HS-27A (cell line): ENCODE measurements at regions not wholly inside any gene's neighbourhood (a gene's known extent, or its start where the extent isn't known, plus 50 kb on each side); places are given as distances from the start of the nearest gene placed in this dataset.
A peak's percentile ranks its signal among the peaks of the same experiment; 100 is the strongest.

ENCODE experiments used
- DNase-seq: peaks from one replicate; pipeline ENCODE4 v3.0.0-alpha.2; 2012; ENCODE audit warnings: low read depth, missing footprints

GRCh38 chr2:150653351-150653750 is 165.9 kb upstream of the RND3 start:
- no peak for DNase-seq

DNA sequence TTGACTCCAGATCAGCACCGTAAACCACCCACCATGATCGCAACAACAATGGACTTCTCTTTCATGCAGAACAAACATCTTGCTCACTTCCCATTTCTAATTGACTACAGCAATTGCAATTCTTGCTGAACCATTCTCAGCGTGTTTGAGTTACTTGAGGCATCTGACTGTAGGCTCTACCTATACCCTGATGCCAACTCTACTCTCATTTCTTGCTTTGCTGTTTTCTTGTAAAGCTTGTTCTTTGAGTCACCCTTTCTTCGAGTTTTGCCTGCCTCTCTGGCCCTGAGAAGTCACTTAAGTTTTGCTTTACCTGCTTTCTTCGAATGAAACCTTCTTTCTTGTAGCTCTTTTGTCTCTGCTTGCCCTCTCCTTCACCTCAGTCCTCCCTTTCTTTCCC is 160.5 kb upstream of the RND3 start:
- no peak for DNase-seq

GRCh38 chr2:150646746-150647145 is 159.3 kb upstream of the RND3 start:
- DNase-seq = no peak

- peak; percentile 74 for DNase-seq
Measured at GRCh38 chr2:150644298-150645067, 157.0 kb upstream of the RND3 start.

DNA sequence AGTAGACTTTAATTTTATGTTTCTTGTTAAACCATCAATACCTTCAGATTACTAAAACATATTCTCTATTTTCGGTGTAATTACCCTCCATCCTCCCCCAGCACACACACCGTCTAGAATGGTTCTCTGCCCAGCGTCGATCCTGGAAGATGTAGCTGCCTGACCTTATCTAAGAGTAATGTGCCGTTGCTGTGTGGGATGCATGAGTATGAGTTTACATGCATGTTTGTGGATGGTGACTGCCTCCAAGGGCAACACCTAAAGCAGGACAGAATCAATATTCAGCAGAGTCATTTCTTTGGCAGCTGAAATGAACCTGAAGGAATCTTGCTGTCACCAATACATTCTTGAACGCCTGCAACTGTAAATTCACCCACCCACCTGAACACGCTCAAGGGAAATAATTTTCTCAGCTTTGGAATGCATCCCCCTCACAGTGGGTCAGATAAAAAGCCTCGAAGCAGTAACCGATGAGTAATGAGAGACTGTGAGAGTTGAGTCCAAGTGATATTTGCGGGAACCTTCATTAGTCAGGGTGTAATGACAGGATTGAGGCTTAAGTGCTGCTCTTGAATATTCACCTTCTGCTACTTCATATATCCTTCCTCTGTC is 155.8 kb upstream of the RND3 start:
- no peak for DNase-seq

- no peak for DNase-seq
Measured at GRCh38 chr2:150640039-150640438, 152.6 kb upstream of the RND3 start.

- no peak for DNase-seq
Measured at GRCh38 chr2:150639383-150639782, 151.9 kb upstream of the RND3 start.

GRCh38 chr2:150631236-150631821 is 143.9 kb upstream of the RND3 start:
- no peak for DNase-seq

GRCh38 chr2:150630587-150631235 is 143.2 kb upstream of the RND3 start:
- no peak for DNase-seq

- no peak for DNase-seq
Measured at GRCh38 chr2:150627526-150627925, 140.1 kb upstream of the RND3 start.

GRCh38 chr2:150626934-150627411 is 139.5 kb upstream of the RND3 start:
- no peak for DNase-seq

DNA sequence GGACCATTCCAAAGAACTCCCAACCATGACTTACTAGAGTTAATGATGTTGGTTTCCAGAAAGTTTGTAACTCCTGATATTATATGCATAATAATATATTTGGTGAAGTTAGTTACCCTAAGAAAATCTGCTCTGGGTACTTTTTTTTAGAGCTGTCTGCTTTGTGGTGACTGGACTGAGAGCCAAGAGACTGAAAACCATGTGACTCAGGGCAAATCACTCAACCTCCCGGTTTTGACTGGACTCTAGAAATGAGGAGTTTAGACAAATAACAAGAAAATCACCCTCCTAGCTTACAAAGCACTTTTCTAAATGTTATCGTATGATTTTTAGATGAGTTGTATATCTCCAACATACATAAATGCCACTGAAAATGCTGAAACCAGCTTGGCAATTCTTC is 138.3 kb upstream of the RND3 start:
- DNase-seq = no peak

- no peak for DNase-seq
Measured at GRCh38 chr2:150625303-150625702, 137.8 kb upstream of the RND3 start.

- DNase-seq = no peak
Measured at GRCh38 chr2:150624001-150624401, 136.5 kb upstream of the RND3 start.

DNA sequence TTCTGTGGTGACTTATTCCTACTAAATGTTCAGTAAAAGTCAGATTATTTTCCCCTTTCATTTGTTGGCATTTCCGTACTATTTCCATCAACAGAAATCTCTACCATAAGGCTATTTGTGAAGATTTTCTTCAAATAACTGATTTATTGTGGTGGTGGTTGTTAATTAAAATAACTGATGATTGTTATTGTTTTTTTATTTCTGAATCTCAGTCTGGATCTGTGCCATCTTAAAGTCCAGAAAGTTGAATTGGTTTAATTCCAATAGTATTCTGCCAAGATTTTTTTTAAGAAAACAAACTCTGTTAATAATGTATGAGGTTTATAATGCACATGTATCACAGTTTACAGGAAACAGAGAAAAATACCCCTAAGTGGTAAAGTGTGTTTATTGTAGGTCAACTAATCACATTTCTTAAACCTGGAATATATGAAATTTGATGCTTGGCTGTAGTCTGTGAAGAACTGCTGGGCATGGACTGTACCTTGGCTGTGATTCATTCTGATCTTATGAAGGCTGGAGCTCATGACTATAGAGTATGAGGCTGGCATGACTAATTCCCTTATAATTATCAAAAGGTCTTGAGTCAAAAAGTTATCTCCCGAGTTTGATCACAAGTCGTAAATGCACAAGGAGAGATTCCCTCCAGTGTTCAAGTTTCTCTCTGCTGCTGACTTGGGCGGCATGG is 134.2 kb upstream of the RND3 start:
- no peak for DNase-seq

DNA sequence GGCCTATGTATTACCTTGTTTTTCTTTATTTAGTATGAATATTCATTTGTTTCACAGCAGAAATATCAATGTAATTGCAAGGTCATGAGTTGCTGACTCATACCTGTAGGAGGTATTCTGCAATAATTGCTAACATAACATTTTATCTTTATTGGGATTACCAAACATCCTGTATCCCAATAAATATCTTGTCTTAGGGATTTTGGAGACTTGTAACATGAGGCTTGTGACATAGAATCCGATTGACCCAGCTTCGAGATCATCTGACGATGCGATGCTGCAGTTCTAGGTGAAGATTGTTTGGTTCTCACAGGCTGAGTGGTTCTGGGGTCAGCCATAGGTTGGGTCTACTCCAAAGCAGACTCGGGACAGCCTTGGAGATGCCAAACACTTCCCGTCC is 133.4 kb upstream of the RND3 start:
- DNase-seq = no peak

GRCh38 chr2:150620416-150620815 is 132.9 kb upstream of the RND3 start:
- DNase-seq = no peak

GRCh38 chr2:150619607-150620330 is 132.3 kb upstream of the RND3 start:
- DNase-seq = no peak

DNA sequence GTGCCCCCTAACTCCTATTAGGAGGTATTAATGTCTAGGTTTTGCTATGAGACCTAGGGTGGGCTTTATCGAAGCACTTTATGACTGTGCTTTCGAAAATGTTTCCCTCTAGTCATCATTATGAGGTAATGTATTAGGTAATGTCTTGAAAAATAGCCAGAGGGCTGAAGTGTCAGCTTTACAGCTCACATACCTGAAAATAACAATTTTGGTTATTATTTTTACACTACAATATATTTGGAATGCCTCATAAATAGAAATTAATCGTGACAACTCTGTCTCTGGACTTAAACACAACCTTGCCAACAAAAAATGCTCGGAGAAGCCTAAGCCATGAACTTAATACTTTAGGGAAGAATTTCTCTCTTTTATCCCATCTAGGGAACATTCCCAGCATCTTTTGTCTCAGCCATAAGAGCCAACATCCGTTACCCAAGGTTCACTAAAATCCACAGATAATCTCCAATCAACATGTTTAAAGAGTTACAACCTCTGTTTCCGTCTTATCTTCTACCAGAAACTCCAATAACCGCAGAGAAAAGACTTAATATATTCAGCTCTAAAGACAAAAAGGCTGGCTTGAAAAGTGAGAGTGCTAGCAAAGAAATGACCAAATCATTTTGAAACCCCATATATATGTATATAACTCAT is 130.9 kb upstream of the RND3 start:
- no peak for DNase-seq

DNA sequence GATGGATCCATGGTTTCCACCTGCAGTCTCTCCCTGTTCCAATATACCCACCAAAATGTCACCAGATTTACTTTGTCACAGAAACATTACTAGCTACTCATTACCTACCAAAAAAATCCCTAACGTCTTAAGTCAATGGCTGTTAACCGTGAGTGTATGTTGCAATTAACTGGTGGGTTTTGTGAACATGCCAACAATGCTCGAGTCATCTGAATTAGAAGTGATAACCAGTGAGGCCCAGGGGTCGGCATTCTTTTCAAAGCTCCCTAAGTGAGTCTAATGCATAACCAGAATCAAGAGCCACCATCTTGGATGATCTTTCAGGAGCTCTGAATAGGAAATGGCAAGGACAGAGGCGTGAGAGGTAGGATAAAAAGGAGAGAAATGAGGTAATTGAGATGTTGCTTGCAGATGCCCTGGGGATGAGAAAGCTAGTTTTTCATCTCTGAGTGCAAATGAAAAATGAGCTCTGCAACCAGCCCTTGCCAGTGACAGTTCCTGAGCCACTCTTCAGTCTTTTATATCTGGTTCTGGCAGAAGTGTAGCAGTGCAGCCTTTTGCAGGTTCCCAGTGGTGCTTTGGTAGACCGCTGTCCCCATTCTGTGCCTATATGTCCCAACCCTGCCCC is 130.0 kb upstream of the RND3 start:
- no peak for DNase-seq
